ENCODE measurements at regions not wholly inside any gene's neighbourhood (a gene's known extent, or its start where the extent isn't known, plus 50 kb on each side); places are given as distances from the start of the nearest gene placed in this dataset.

DNA sequence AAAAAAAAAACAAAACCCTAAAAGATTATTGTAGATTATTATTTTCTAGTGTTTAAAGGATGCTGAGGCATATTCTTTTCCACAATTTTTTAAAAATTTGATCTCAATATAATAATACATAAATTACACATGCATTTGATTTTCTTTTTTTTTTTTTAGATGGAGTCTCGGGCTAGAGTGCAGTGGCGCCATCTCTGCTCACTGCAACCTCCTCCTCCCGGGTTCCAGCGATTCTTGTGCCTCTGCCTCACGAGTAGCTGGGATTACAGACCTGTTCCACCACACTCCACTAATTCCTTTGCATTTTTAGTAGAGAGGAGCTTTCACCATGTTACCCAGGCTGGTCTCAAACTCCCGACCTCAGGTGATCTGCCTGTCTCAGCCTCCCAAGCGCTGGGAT is 83.5 kb upstream of the TSPAN5 start:
- TF ChIP-seq, protein P1, sequence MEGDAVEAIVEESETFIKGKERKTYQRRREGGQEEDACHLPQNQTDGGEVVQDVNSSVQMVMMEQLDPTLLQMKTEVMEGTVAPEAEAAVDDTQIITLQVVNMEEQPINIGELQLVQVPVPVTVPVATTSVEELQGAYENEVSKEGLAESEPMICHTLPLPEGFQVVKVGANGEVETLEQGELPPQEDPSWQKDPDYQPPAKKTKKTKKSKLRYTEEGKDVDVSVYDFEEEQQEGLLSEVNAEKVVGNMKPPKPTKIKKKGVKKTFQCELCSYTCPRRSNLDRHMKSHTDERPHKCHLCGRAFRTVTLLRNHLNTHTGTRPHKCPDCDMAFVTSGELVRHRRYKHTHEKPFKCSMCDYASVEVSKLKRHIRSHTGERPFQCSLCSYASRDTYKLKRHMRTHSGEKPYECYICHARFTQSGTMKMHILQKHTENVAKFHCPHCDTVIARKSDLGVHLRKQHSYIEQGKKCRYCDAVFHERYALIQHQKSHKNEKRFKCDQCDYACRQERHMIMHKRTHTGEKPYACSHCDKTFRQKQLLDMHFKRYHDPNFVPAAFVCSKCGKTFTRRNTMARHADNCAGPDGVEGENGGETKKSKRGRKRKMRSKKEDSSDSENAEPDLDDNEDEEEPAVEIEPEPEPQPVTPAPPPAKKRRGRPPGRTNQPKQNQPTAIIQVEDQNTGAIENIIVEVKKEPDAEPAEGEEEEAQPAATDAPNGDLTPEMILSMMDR (IDR thresholded peaks at IDR 0.05): no peak
- no peak for TF ChIP-seq POLR2A (IDR thresholded peaks at IDR 0.05)
